ENCODE measurements at regions not wholly inside any gene's neighbourhood (a gene's known extent, or its start where the extent isn't known, plus 50 kb on each side); places are given as distances from the start of the nearest gene placed in this dataset.
"Not testable (repeated sequence)": the region's sequence is repeated elsewhere in the genome, so short reads cannot be mapped to it uniquely, and the experiment has no call there.

GRCh38 chr20:58040447-58041290 lies 187.8 kb downstream of the ANKRD60 start:
- DNase-seq (ENCODE audit: low read depth), result no peak

DNA sequence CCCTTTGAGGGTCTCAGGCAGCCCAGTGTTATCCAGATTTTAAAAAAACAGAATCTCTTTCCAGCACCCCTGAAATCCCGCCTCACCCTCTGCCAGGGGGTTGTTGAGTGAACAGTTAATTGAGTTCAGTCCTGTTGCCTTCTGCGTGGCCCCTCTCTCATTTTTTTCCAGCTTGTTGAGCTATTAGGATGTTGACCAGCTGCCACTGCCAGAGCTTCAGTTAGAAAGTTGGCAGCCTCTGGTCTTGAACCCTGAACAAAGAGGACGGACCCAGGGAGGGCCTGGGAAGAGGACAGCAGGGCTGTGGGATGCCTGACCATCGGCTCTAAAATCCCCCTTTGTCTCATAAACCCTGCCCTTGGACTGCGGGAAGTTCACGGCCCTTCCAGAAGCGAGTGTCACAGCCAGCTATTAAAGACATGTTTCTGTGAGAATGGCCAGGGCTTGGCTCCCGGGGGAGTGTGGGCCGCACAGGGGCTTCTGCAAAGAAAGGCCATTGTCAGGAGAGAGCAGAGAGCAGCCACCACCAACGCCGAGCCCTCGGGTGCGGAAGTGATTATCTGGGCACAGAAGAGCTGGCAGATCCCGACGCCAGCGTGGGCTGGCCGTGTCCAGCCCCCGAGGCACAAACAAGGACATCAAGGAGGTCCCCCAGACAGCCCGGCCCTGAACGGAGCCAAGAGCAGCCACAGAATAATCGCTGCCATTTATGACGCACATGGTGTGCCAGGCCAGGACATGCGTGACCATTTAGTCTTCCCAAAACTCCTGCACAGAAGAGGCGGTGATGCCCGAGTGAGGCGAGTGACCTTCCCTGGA lies 189.0 kb downstream of the ANKRD60 start:
- no peak for DNase-seq (ENCODE audit: low read depth)

DNA sequence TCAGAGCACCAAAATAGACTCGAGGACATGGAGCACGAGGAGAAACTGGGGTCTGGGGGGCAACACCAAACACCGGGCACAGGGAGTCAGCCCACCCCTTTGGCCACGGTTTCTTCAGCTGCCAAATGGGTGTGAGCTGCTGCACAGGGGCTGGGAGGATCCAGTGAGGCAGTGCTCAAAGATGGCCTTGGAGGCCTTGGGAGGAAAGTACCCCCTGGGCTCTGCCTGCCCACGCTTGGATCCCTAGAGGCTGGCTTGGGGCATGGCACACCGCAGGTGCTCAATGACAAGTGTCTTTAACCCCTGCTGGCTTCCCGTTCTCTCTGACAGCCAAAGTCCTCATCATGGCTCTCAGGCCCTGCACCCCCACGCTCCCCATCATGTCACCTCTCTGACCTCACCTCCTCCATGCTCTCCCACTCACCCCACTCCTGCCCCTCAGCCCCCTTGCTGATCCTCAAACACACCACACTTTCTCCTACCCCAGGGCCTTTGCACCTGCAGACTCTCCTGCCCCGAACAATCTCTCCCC lies 190.3 kb downstream of the ANKRD60 start:
- no peak for DNase-seq (ENCODE audit: low read depth)

- no peak for DNase-seq (ENCODE audit: low read depth)
These were observed 190.8 kb downstream of the ANKRD60 start for GRCh38 chr20:58037631-58038030.

DNA sequence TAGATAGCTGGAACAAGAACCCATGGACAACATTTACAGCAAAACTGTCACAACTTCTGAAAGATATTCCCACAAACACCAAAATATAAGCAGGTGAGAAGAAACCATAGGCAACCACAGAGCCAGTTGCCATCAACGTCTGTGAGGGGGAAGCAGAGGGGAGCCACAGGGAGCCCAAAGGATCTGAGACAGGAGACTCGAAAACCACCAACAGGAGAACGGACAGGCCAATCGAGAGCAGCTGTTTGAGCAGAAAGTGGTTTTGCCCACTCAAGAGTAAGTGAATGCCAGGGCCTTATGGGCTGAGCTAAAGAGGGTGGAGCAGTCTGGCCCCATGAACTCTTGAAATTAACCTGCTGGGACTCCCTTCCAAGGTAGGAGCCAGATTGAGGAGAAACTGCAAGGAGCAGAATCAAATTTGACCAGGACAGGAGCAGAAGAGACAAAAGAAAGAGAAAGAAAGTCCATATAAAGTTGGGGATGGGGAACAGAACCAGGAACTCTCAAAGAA lies 195.4 kb downstream of the ANKRD60 start:
- DNase-seq (ENCODE audit: low read depth), result no peak

GRCh38 chr20:58032599-58032998 lies 195.9 kb downstream of the ANKRD60 start:
- DNase-seq (ENCODE audit: low read depth), result no peak

DNA sequence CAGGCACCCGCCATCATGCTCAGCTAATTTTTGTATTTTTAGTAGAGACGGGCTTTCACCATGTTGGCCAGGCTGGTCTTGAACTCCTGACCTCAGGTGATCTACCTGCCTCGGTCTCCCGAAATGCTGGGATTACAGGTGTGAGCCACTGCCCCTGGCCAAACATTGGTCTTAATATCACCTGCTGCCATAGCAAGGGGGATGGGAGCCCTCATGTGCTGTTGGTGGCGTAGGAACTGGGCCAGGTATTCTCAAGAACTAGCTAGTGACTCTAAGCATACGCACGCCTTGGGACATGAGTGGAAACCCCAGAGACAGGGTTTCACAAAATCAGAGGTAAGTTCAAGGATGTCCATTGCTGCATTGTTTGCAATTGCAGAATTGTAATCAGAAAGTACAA lies 197.1 kb downstream of the ANKRD60 start:
- not testable (repeated sequence) for DNase-seq (ENCODE audit: low read depth)

- no peak for DNase-seq (ENCODE audit: low read depth)
These were observed 200.3 kb downstream of the ANKRD60 start for GRCh38 chr20:58028123-58028522.

GRCh38 chr20:58026361-58026760 lies 202.1 kb downstream of the ANKRD60 start:
- DNase-seq (ENCODE audit: low read depth), result no peak

GRCh38 chr20:58025233-58025632 lies 203.2 kb downstream of the ANKRD60 start:
- no peak for DNase-seq (ENCODE audit: low read depth)

DNA sequence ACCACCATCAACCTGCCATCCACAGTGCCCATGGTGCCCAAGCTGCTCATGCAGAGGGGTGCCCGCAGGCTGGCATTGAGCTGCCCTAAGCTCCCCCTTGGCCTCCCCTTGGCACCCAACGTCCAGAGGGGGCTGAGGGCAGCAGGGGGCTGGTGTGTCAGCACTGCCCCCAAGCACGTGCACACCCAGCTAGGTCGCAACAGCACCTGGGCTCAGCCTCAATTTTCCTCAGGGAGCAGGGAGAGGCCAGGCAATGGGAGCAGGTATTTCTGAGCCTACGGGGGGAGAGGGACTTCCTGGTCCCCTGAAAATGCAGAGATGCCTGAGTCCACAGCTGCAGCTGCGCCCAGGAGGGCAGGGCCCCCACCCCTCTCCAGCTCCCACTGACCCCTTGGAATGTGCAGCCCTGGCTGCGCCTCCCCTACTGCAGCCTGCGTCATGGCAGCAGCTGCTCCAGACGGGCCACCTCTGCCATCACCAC lies 204.2 kb downstream of the ANKRD60 start:
- no peak for DNase-seq (ENCODE audit: low read depth)

- DNase-seq (ENCODE audit: low read depth), result no peak
These were observed 204.7 kb downstream of the ANKRD60 start for GRCh38 chr20:58023781-58024180.

- no peak for DNase-seq (ENCODE audit: low read depth)
These were observed 205.1 kb downstream of the ANKRD60 start for GRCh38 chr20:58023346-58023745.

DNA sequence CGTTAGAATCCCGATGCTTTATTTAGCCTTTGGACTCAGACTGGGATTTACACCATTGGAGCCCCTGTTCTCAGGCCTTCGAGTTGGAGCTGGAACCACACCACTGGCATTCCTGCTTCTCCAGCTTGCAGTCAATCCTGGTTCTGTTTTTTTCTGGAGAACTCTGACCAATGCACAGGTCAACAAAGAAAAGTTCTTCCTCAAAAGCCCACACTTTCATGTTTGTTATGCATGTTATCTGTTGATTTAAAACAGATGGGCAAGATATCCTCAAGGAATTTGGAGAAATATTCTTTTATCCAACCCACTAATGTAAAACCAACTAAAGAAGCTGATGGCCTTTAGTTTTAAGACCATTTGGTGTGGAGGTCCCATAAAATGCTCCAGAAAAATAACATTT lies 205.7 kb downstream of the ANKRD60 start:
- no peak for DNase-seq (ENCODE audit: low read depth)

GRCh38 chr20:58021481-58021880 lies 207.0 kb downstream of the ANKRD60 start:
- no peak for DNase-seq (ENCODE audit: low read depth)

GRCh38 chr20:58020656-58021454 lies 207.6 kb downstream of the ANKRD60 start:
- no peak for DNase-seq (ENCODE audit: low read depth)

GRCh38 chr20:58019850-58020625 lies 208.4 kb downstream of the ANKRD60 start:
- DNase-seq (ENCODE audit: low read depth), result no peak

DNA sequence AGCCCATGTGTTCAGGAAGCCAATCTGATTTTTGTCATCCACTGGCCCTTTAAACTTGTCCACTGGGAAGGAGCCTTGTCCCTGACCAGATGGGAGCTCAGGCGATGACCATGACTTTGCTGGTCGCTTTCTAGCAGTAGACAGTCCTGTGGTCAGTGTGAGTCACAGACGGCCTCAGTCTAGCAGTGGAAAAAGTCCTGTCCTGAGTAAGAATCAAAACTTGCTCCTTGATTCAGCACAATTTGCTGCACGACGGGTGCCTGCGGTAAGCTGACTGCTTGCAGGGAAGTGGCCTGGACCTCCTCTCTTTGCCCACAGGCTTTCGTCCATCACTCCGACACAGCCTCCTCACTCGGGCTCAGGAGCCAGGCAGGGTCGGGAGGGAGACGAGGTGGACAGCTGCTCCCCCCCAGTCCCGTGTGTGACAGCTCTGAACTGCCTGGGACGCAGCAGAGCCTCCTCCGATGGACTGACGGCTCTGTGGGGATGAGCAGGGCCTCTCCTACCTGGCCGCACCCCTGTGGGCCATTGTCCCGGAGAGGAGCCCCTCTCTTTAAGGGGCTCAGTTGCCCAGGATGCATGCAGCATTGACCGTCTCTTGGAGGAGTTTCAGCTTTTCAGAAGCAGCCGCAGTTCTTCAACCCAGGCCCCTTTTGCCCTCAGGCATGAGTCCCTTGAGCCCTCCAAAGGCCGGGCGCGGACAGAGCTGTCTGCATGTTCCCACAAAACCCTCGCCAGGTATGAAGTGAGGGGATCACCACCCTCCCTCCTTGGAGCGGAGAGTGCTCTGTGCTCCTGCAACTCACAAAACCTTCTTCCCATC lies 209.2 kb downstream of the ANKRD60 start:
- DNase-seq (ENCODE audit: low read depth), result peak; percentile 54

DNA sequence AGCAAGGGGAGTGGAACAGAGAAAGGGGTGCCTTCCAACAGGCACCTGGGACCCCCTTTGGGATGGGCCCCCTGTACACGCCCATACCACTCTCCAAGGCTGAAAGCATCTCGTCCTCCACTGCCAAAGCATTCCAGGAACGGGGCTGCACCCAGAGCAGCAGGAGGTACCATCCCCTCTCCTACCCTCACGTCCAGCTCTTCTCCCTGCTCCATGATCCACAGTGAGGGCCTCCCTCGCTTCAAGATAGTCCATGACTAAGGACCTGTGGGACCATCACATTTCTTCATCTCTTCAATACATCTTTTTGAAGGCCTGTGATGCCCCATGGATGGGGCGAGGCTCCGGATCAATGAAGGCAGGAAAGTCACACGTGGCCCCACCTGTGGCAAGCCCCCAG lies 209.9 kb downstream of the ANKRD60 start:
- no peak for DNase-seq (ENCODE audit: low read depth)

- no peak for DNase-seq (ENCODE audit: low read depth)
These were observed 210.4 kb downstream of the ANKRD60 start for GRCh38 chr20:58017970-58018530.
